GM23338 (cell line): ENCODE measurements at regions not wholly inside any gene's neighbourhood (a gene's known extent, or its start where the extent isn't known, plus 50 kb on each side); places are given as distances from the start of the nearest gene placed in this dataset.

Source experiments
- ATAC-seq: fragments of 200-7000 bp; cut with Tn5 transposase; 3 replicates; pipeline ENCODE4 v1.9.1; 2020
- DNase-seq: peaks from one replicate; pipeline ENCODE4 v3.0.0-alpha.2; 2015; ENCODE audit warnings: low spot score
- H2AFZ ChIP-seq: fragments of 200-600 bp; sonication (generic); 2 replicates; pipeline ENCODE4 v1.8.0; 2016; ENCODE audit warnings: antibody characterized with exemption, mild to moderate bottlenecking, moderate library complexity
- H3F3A ChIP-seq: fragments of 200-600 bp; sonication (generic); replicated peaks from 2 replicates; pipeline ENCODE4 v1.8.0; 2017; ENCODE audit warnings: antibody characterized with exemption, mixed run types, low read depth
- H3K27ac ChIP-seq: fragments of 200-600 bp; sonication (generic); 2 replicates; pipeline ENCODE4 v1.6.1; 2016; ENCODE audit warnings: low read depth
- H3K27me3 ChIP-seq: fragments of 200-600 bp; sonication (generic); 2 replicates; pipeline ENCODE4 v1.8.0; 2016; ENCODE audit warnings: mild to moderate bottlenecking, mixed run types, moderate library complexity; ENCODE audit not compliant: insufficient read depth
- H3K36me3 ChIP-seq: fragments of 200-600 bp; sonication (generic); 2 replicates; pipeline ENCODE4 v1.8.0; 2016; ENCODE audit warnings: mild to moderate bottlenecking; ENCODE audit not compliant: insufficient read depth
- H3K4me1 ChIP-seq: fragments of 200-600 bp; sonication (generic); 2 replicates; pipeline ENCODE4 v1.8.0; 2016; ENCODE audit warnings: mild to moderate bottlenecking, moderate library complexity; ENCODE audit not compliant: insufficient read depth
- H3K4me2 ChIP-seq: fragments of 200-600 bp; sonication (generic); 2 replicates; pipeline ENCODE4 v1.7.1; 2017; ENCODE audit warnings: mixed run types
- H3K4me3 ChIP-seq: fragments of 200-600 bp; sonication (generic); 2 replicates; pipeline ENCODE4 v1.6.1; 2016; ENCODE audit warnings: mixed run types
- H3K79me2 ChIP-seq: fragments of 200-600 bp; sonication (generic); replicated peaks from 2 replicates; pipeline ENCODE4 v1.8.0; 2017; ENCODE audit warnings: mild to moderate bottlenecking; ENCODE audit not compliant: insufficient read depth
- H3K9me2 ChIP-seq: fragments of 200-600 bp; sonication (generic); 2 replicates; pipeline ENCODE4 v1.8.0; 2017; ENCODE audit not compliant: insufficient read depth
- H4K20me1 ChIP-seq: fragments of 200-600 bp; sonication (generic); replicated peaks from 2 replicates; pipeline ENCODE4 v1.8.0; 2017; ENCODE audit warnings: mild to moderate bottlenecking; ENCODE audit not compliant: insufficient read depth
- H3K27ac Mint-ChIP-seq: 2 replicates; pipeline ENCODE4 v1.8.0; 2020; ENCODE audit warnings: inconsistent platforms, mild to moderate bottlenecking, moderate library complexity, mixed read lengths
- H3K27me3 Mint-ChIP-seq: 3 replicates; pipeline ENCODE4 v1.8.0; 2022; ENCODE audit warnings: low read depth, mild to moderate bottlenecking, moderate library complexity, mixed read lengths, inconsistent platforms; ENCODE audit not compliant: insufficient read depth, poor library complexity
- H3K36me3 Mint-ChIP-seq: 3 replicates; pipeline ENCODE4 v1.8.0; 2021; ENCODE audit warnings: low read depth, mild to moderate bottlenecking, inconsistent platforms, moderate library complexity, mixed read lengths
- H3K4me1 Mint-ChIP-seq: 3 replicates; pipeline ENCODE4 v1.8.0; 2020; ENCODE audit warnings: mild to moderate bottlenecking, inconsistent platforms, mixed read lengths
- H3K4me3 Mint-ChIP-seq: 3 replicates; pipeline ENCODE4 v1.8.0; 2021; ENCODE audit warnings: moderate library complexity, mild to moderate bottlenecking, inconsistent platforms, mixed read lengths
- H3K9me3 Mint-ChIP-seq: 3 replicates; pipeline ENCODE4 v1.8.0; 2020; ENCODE audit warnings: moderate library complexity, mild to moderate bottlenecking, inconsistent platforms, mixed read lengths
- CREB1 ChIP-seq: fragments of 250-450 bp; sonication (Bioruptor Pico); IDR thresholded peaks from 2 replicates; pipeline ENCODE4 v1.5.0; 2020; ENCODE audit warnings: low read depth, mild to moderate bottlenecking, moderate library complexity
- EZH2 ChIP-seq: fragments of 200-600 bp; sonication (generic); IDR thresholded peaks from one replicate; pipeline ENCODE4 v1.8.0; 2017; ENCODE audit warnings: antibody characterized with exemption, mild to moderate bottlenecking, low read depth; ENCODE audit not compliant: unreplicated experiment
- EZH2phosphoT487 ChIP-seq: fragments of 200-600 bp; sonication (generic); IDR thresholded peaks from one replicate; pipeline ENCODE4 v1.8.1; 2018; ENCODE audit warnings: antibody characterized with exemption; ENCODE audit not compliant: unreplicated experiment
- JUNB ChIP-seq: IDR thresholded peaks from one replicate; pipeline ENCODE4 v1.6.1; 2016; ENCODE audit warnings: antibody characterized with exemption; ENCODE audit not compliant: unreplicated experiment
- NANOG ChIP-seq: IDR thresholded peaks from 2 replicates; pipeline ENCODE4 v1.6.1; 2016; ENCODE audit warnings: antibody characterized with exemption, borderline replicate concordance
- POLR2AphosphoS5 ChIP-seq: IDR thresholded peaks from 2 replicates; pipeline ENCODE4 v1.6.1; 2016; ENCODE audit warnings: antibody characterized with exemption, low read depth
- STAT1 ChIP-seq: IDR thresholded peaks from one replicate; pipeline ENCODE4 v1.6.1; 2016; ENCODE audit warnings: antibody characterized with exemption; ENCODE audit not compliant: unreplicated experiment
- ZNF114 ChIP-seq: fragments of 250-450 bp; sonication (Bioruptor Pico); IDR thresholded peaks from 2 replicates; pipeline ENCODE4 v1.5.0; 2020; ENCODE audit warnings: mild to moderate bottlenecking, moderate library complexity
- ZNF331 ChIP-seq: fragments of 250-450 bp; sonication (Bioruptor Pico); IDR thresholded peaks from 2 replicates; pipeline ENCODE4 v1.5.0; 2020; ENCODE audit warnings: low read depth, mild to moderate bottlenecking, moderate library complexity
- TF ChIP-seq, protein P1 (sequence below): IDR thresholded peaks from one replicate; pipeline ENCODE4 v1.6.1; 2018; ENCODE audit warnings: antibody characterized with exemption; ENCODE audit not compliant: unreplicated experiment
- TF ChIP-seq, protein P2 (sequence below), 2 experiments: fragments of 200-600 bp in 1 of 2; sonication (generic) in 1 of 2; conservative IDR thresholded peaks; 2 replicates each; pipeline versions ENCODE4 v1.5.1 to v1.6.1; 2016 to 2017; ENCODE audit warnings: antibody characterized with exemption in 2 of 2, low read depth in 2 of 2, mild to moderate bottlenecking in 2 of 2, moderate library complexity in 1 of 2
- TF ChIP-seq, protein P3 (sequence below): IDR thresholded peaks from 2 replicates; pipeline ENCODE4 v1.6.1; 2016; ENCODE audit warnings: antibody characterized with exemption
- TF ChIP-seq, protein P4 (sequence below): fragments of 250-450 bp; sonication (Bioruptor Pico); IDR thresholded peaks from 2 replicates; pipeline ENCODE4 v1.5.0; 2020; ENCODE audit warnings: mild to moderate bottlenecking, moderate library complexity

DNA sequence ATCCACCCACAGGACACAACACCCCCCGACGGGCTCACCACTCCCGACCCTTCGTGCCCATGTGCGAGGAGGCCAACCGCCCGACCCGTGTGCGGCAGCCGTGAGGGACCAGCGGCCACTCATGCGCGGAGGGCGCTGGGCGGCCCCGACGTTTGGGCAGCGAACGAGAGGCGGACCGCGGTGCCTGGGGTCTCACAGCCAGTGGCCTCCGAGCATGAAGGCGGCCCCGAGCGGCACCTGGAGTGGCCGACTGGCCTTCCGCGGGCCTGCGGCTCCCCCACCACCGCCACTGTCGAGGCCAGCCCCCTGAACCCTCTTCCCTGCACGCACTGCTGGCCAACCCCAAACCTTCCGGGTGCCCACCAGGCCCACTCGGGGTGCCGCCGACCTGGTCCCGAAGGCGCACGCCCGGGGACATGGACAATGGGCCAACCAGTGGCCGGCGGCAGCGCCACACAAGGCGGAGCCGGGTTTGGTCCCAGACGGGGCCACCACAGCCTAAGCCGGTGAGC is 4274.9 kb upstream of the OR11H1 start:
- no peaks in the 10 kb centered on the region for H3K79me2 ChIP-seq
- DNase-seq (no peak), ATAC-seq (no peak)
- H3F3A ChIP-seq: no peaks in the 10 kb centered on the region
- Mint-ChIP-seq H3K27me3 (no peaks in the 10 kb centered on the region), H3K36me3 (no peaks in the 10 kb centered on the region), H3K4me3 (no peak overlapping the region), H3K27ac (no peak overlapping the region), H3K9me3 (peaks cover 2% of the 10 kb centered on the region; the same call in 1 of the 3 replicates), H3K4me1 (no peaks in the 10 kb centered on the region)
- H3K27me3 ChIP-seq: no peaks in the 10 kb centered on the region
- H3K9me2 ChIP-seq: no peaks in the 10 kb centered on the region
- no peak overlapping the region for H3K4me2 ChIP-seq
- no peak overlapping the region for H3K27ac ChIP-seq
- H4K20me1 ChIP-seq: no peaks in the 10 kb centered on the region
- H3K4me3 ChIP-seq: no peak overlapping the region
- H3K36me3 ChIP-seq: no peaks in the 10 kb centered on the region
- no peak overlapping the region for H2AFZ ChIP-seq
- TF ChIP-seq STAT1 (no peak), EZH2phosphoT487 (no peak), CREB1 (CRISPR knock-in tag) (no peak), POLR2AphosphoS5 (no peak), NANOG (no peak), ZNF114 (CRISPR knock-in tag) (no peak), EZH2 (no peak), JUNB (no peak), ZNF331 (CRISPR knock-in tag) (no peak)
- TF ChIP-seq, protein P1, sequence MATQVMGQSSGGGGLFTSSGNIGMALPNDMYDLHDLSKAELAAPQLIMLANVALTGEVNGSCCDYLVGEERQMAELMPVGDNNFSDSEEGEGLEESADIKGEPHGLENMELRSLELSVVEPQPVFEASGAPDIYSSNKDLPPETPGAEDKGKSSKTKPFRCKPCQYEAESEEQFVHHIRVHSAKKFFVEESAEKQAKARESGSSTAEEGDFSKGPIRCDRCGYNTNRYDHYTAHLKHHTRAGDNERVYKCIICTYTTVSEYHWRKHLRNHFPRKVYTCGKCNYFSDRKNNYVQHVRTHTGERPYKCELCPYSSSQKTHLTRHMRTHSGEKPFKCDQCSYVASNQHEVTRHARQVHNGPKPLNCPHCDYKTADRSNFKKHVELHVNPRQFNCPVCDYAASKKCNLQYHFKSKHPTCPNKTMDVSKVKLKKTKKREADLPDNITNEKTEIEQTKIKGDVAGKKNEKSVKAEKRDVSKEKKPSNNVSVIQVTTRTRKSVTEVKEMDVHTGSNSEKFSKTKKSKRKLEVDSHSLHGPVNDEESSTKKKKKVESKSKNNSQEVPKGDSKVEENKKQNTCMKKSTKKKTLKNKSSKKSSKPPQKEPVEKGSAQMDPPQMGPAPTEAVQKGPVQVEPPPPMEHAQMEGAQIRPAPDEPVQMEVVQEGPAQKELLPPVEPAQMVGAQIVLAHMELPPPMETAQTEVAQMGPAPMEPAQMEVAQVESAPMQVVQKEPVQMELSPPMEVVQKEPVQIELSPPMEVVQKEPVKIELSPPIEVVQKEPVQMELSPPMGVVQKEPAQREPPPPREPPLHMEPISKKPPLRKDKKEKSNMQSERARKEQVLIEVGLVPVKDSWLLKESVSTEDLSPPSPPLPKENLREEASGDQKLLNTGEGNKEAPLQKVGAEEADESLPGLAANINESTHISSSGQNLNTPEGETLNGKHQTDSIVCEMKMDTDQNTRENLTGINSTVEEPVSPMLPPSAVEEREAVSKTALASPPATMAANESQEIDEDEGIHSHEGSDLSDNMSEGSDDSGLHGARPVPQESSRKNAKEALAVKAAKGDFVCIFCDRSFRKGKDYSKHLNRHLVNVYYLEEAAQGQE: no peak
- TF ChIP-seq, protein P2, sequence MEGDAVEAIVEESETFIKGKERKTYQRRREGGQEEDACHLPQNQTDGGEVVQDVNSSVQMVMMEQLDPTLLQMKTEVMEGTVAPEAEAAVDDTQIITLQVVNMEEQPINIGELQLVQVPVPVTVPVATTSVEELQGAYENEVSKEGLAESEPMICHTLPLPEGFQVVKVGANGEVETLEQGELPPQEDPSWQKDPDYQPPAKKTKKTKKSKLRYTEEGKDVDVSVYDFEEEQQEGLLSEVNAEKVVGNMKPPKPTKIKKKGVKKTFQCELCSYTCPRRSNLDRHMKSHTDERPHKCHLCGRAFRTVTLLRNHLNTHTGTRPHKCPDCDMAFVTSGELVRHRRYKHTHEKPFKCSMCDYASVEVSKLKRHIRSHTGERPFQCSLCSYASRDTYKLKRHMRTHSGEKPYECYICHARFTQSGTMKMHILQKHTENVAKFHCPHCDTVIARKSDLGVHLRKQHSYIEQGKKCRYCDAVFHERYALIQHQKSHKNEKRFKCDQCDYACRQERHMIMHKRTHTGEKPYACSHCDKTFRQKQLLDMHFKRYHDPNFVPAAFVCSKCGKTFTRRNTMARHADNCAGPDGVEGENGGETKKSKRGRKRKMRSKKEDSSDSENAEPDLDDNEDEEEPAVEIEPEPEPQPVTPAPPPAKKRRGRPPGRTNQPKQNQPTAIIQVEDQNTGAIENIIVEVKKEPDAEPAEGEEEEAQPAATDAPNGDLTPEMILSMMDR (conservative IDR thresholded peaks at IDR 0.05; ENCODE audit: low read depth in 2 of 2): no peak
- TF ChIP-seq, protein P3, sequence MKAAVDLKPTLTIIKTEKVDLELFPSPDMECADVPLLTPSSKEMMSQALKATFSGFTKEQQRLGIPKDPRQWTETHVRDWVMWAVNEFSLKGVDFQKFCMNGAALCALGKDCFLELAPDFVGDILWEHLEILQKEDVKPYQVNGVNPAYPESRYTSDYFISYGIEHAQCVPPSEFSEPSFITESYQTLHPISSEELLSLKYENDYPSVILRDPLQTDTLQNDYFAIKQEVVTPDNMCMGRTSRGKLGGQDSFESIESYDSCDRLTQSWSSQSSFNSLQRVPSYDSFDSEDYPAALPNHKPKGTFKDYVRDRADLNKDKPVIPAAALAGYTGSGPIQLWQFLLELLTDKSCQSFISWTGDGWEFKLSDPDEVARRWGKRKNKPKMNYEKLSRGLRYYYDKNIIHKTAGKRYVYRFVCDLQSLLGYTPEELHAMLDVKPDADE: no peak
- TF ChIP-seq, protein P4, sequence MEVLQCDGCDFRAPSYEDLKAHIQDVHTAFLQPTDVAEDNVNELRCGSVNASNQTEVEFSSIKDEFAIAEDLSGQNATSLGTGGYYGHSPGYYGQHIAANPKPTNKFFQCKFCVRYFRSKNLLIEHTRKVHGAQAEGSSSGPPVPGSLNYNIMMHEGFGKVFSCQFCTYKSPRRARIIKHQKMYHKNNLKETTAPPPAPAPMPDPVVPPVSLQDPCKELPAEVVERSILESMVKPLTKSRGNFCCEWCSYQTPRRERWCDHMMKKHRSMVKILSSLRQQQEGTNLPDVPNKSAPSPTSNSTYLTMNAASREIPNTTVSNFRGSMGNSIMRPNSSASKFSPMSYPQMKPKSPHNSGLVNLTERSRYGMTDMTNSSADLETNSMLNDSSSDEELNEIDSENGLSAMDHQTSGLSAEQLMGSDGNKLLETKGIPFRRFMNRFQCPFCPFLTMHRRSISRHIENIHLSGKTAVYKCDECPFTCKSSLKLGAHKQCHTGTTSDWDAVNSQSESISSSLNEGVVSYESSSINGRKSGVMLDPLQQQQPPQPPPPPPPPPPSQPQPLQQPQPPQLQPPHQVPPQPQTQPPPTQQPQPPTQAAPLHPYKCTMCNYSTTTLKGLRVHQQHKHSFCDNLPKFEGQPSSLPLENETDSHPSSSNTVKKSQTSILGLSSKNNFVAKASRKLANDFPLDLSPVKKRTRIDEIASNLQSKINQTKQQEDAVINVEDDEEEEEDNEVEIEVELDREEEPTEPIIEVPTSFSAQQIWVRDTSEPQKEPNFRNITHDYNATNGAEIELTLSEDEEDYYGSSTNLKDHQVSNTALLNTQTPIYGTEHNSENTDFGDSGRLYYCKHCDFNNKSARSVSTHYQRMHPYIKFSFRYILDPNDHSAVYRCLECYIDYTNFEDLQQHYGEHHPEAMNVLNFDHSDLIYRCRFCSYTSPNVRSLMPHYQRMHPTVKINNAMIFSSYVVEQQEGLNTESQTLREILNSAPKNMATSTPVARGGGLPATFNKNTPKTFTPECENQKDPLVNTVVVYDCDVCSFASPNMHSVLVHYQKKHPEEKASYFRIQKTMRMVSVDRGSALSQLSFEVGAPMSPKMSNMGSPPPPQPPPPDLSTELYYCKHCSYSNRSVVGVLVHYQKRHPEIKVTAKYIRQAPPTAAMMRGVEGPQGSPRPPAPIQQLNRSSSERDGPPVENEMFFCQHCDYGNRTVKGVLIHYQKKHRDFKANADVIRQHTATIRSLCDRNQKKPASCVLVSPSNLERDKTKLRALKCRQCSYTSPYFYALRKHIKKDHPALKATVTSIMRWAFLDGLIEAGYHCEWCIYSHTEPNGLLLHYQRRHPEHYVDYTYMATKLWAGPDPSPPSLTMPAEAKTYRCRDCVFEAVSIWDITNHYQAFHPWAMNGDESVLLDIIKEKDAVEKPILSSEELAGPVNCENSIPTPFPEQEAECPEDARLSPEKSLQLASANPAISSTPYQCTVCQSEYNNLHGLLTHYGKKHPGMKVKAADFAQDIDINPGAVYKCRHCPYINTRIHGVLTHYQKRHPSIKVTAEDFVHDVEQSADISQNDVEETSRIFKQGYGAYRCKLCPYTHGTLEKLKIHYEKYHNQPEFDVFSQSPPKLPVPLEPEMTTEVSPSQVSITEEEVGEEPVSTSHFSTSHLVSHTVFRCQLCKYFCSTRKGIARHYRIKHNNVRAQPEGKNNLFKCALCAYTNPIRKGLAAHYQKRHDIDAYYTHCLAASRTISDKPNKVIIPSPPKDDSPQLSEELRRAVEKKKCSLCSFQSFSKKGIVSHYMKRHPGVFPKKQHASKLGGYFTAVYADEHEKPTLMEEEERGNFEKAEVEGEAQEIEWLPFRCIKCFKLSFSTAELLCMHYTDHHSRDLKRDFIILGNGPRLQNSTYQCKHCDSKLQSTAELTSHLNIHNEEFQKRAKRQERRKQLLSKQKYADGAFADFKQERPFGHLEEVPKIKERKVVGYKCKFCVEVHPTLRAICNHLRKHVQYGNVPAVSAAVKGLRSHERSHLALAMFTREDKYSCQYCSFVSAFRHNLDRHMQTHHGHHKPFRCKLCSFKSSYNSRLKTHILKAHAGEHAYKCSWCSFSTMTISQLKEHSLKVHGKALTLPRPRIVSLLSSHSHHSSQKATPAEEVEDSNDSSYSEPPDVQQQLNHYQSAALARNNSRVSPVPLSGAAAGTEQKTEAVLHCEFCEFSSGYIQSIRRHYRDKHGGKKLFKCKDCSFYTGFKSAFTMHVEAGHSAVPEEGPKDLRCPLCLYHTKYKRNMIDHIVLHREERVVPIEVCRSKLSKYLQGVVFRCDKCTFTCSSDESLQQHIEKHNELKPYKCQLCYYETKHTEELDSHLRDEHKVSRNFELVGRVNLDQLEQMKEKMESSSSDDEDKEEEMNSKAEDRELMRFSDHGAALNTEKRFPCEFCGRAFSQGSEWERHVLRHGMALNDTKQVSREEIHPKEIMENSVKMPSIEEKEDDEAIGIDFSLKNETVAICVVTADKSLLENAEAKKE (CRISPR knock-in tag): no peak
- H3K4me1 ChIP-seq: no peaks in the 10 kb centered on the region
